Glutamatergic neuron (in vitro differentiated cells): ENCODE measurements at regions not wholly inside any gene's neighbourhood (a gene's known extent, or its start where the extent isn't known, plus 50 kb on each side); places are given as distances from the start of the nearest gene placed in this dataset.

Source experiments
- DNase-seq: peaks from one replicate; pipeline ENCODE4 v3.0.0; 2022
- H3K27ac Mint-ChIP-seq: one replicate; pipeline ENCODE4 v1.8.0; 2020; ENCODE audit warnings: mild to moderate bottlenecking, mixed read lengths, inconsistent platforms; ENCODE audit not compliant: unreplicated experiment
- H3K27me3 Mint-ChIP-seq: one replicate; pipeline ENCODE4 v1.8.0; 2020; ENCODE audit warnings: mild to moderate bottlenecking, moderate library complexity, mixed read lengths, inconsistent platforms; ENCODE audit not compliant: unreplicated experiment
- H3K36me3 Mint-ChIP-seq: one replicate; pipeline ENCODE4 v1.8.0; 2020; ENCODE audit warnings: mild to moderate bottlenecking, mixed read lengths, inconsistent platforms; ENCODE audit not compliant: unreplicated experiment
- H3K4me1 Mint-ChIP-seq: one replicate; pipeline ENCODE4 v1.8.0; 2020; ENCODE audit warnings: mild to moderate bottlenecking, low read depth, mixed read lengths, inconsistent platforms; ENCODE audit not compliant: unreplicated experiment
- H3K4me3 Mint-ChIP-seq: one replicate; pipeline ENCODE4 v1.8.0; 2020; ENCODE audit warnings: mild to moderate bottlenecking, mixed read lengths, inconsistent platforms; ENCODE audit not compliant: unreplicated experiment
- H3K9me3 Mint-ChIP-seq: one replicate; pipeline ENCODE4 v1.8.0; 2020; ENCODE audit warnings: mild to moderate bottlenecking, moderate library complexity, mixed read lengths, inconsistent platforms; ENCODE audit not compliant: unreplicated experiment
- TF ChIP-seq, protein P1 (sequence below): fragments of 200-600 bp; sonication (generic); IDR thresholded peaks from one replicate; pipeline ENCODE4 v1.5.0; 2021; ENCODE audit not compliant: partially characterized antibody, unreplicated experiment

DNA sequence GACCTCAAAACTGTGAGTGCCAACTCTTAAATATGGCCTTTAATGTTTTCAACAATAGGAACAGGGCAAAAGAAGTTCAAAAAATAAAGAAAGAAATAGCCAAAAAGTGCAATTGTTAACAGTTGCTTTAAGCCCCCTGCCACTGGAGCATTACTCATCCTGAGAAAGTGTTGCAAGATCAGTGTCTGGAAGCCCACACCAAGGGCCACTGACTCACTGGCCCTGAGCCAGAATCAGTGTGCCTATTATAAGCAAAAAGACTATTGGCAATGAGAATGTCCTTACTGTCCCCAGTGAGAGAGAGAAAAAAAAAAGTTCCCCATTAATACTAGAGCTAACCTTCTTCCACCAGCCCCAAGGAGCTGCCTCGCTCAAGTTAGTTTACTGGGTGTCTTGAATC, 480.1 kb upstream of the ZNF385D start:
- no peaks in the 10 kb centered on the region for H3K27me3 Mint-ChIP-seq
- H3K27ac Mint-ChIP-seq = no peak overlapping the region

GRCh38 chr3:22236490-22237270, 485.7 kb upstream of the ZNF385D start:
- Mint-ChIP-seq H3K9me3 (no peaks in the 10 kb centered on the region), H3K4me1 (no peaks in the 10 kb centered on the region), H3K4me3 (no peak overlapping the region), H3K27me3 (no peaks in the 10 kb centered on the region), H3K27ac (no peak overlapping the region), H3K36me3 (no peaks in the 10 kb centered on the region)
- TF ChIP-seq, protein P1, sequence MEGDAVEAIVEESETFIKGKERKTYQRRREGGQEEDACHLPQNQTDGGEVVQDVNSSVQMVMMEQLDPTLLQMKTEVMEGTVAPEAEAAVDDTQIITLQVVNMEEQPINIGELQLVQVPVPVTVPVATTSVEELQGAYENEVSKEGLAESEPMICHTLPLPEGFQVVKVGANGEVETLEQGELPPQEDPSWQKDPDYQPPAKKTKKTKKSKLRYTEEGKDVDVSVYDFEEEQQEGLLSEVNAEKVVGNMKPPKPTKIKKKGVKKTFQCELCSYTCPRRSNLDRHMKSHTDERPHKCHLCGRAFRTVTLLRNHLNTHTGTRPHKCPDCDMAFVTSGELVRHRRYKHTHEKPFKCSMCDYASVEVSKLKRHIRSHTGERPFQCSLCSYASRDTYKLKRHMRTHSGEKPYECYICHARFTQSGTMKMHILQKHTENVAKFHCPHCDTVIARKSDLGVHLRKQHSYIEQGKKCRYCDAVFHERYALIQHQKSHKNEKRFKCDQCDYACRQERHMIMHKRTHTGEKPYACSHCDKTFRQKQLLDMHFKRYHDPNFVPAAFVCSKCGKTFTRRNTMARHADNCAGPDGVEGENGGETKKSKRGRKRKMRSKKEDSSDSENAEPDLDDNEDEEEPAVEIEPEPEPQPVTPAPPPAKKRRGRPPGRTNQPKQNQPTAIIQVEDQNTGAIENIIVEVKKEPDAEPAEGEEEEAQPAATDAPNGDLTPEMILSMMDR = no peak
- no peak for DNase-seq

More for the DNA sequence above, 480.1 kb upstream of the ZNF385D start:
- Mint-ChIP-seq H3K9me3 (no peaks in the 10 kb centered on the region), H3K36me3 (no peaks in the 10 kb centered on the region), H3K4me3 (no peak overlapping the region), H3K4me1 (no peaks in the 10 kb centered on the region)
- no peak for DNase-seq
- TF ChIP-seq, protein P1 = no peak

DNA sequence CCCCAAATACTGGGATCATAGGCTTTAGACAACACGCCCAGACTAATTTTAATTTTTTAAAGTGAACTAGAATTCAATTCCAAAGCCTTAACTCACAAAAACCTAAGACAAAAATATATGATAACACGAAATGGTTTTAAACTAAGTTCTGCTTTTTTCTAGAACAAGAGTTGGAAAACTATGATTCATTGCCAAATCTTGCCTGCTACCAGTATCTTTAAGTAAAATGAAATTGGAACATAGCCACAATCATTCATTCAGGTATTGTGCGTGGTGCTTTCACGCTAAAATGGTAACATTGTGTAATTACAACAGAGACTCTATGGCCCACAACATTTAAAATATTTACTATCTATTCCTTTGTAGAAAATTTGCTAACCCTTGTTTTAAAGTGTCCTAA, 488.0 kb upstream of the ZNF385D start:
- Mint-ChIP-seq H3K27me3 (no peaks in the 10 kb centered on the region), H3K9me3 (no peaks in the 10 kb centered on the region), H3K4me1 (no peaks in the 10 kb centered on the region), H3K36me3 (no peaks in the 10 kb centered on the region), H3K4me3 (no peak overlapping the region), H3K27ac (no peak overlapping the region)
- TF ChIP-seq, protein P1 = no peak
- no peak for DNase-seq

DNA sequence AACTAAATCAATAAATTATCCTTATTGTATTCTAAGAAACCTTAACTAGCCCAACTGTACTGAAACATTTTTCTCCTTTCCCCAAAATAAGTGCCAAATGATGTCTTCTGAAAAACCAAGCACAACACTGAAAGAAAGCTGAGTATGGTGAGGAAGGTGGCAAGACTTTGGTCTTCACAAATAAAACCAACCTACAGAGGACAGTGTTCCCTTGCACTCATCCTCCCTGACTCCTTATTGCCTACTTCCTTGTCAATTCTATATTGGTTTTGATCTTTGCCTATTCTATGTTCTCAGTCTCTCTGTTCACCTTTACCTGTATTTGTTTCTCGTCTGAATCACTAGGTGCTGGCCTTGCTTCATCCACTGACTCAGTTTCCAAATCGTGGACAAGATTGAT, 490.1 kb upstream of the ZNF385D start:
- Mint-ChIP-seq H3K27me3 (no peaks in the 10 kb centered on the region), H3K9me3 (no peaks in the 10 kb centered on the region), H3K36me3 (no peaks in the 10 kb centered on the region), H3K4me3 (no peak overlapping the region), H3K27ac (no peak overlapping the region), H3K4me1 (no peaks in the 10 kb centered on the region)
- no peak for DNase-seq
- TF ChIP-seq, protein P1 = no peak

DNA sequence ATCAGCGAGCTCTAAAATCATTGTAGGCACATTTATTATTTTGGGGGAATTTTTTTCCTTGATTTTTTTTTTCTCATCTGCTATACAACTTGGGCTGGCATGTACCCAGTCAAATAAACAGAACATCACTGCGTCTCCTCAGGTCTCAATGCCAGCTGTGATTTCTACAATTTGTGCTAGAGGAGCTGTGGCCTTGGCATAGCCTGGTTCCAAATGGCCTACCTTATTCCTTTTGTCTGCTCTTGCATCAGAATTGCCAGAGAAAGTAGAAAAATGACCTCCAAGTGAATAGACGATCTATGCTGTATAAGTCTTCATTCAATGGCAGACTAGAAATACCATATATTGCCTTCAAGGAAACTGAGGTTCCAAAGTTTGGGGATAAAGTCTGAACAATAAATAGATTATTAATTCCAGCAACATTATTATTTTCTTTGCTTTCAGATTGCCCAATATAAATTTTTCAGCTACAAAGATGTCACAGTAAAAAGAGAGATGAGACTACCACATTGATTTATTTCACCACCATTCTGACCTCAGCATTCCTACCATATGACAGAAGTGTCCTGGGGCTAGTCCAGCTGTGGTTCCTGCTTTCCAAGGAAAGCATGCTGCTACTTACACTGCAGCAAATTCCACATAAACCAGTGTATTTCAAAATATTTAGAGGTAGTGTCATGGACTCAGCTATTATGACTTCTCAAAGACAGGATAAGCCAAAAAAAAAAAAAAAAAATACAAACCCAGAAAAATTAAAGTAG, 493.9 kb upstream of the ZNF385D start:
- Mint-ChIP-seq H3K4me1 (no peaks in the 10 kb centered on the region), H3K36me3 (no peaks in the 10 kb centered on the region), H3K27ac (no peak overlapping the region), H3K4me3 (no peak overlapping the region), H3K9me3 (peaks cover 2% of the 10 kb centered on the region), H3K27me3 (no peaks in the 10 kb centered on the region)
- DNase-seq = no peak
- TF ChIP-seq, protein P1 = no peak
